ENCODE measurements at regions not wholly inside any gene's neighbourhood (a gene's known extent, or its start where the extent isn't known, plus 50 kb on each side); places are given as distances from the start of the nearest gene placed in this dataset.

DNA sequence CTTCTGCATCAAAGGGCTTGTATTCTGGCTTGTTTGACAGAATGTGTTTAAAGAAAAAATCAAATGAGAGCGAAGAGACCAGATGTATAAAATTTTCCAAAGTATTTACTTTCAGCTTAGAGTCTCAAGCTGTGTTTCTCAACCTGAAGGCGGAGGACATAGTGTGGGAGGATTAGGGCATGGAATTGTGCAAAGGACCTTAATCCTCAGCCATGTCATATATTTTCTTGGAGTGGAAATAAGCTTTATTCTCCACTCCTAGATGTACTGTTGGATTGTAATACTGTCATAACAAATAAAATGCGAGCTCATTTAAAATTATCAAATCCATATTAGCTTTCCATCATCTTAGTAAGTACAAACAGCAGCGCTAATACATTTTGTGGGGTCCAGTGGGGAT is 154.0 kb downstream of the PAH start:
- Mint-ChIP-seq H3K4me1 (peaks cover 11% of the 10 kb centered on the region), H3K36me3 (ENCODE audit: low read depth) (no peaks in the 10 kb centered on the region), H3K9me3 (no peaks in the 10 kb centered on the region), H3K27ac (no peak overlapping the region), H3K4me3 (no peak overlapping the region), H3K27me3 (ENCODE audit: low read depth, poor library complexity) (no peaks in the 10 kb centered on the region)
- DNase-seq, result no peak
- TF ChIP-seq, protein P1, sequence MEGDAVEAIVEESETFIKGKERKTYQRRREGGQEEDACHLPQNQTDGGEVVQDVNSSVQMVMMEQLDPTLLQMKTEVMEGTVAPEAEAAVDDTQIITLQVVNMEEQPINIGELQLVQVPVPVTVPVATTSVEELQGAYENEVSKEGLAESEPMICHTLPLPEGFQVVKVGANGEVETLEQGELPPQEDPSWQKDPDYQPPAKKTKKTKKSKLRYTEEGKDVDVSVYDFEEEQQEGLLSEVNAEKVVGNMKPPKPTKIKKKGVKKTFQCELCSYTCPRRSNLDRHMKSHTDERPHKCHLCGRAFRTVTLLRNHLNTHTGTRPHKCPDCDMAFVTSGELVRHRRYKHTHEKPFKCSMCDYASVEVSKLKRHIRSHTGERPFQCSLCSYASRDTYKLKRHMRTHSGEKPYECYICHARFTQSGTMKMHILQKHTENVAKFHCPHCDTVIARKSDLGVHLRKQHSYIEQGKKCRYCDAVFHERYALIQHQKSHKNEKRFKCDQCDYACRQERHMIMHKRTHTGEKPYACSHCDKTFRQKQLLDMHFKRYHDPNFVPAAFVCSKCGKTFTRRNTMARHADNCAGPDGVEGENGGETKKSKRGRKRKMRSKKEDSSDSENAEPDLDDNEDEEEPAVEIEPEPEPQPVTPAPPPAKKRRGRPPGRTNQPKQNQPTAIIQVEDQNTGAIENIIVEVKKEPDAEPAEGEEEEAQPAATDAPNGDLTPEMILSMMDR (IDR thresholded peaks at IDR 0.05), result no peak

DNA sequence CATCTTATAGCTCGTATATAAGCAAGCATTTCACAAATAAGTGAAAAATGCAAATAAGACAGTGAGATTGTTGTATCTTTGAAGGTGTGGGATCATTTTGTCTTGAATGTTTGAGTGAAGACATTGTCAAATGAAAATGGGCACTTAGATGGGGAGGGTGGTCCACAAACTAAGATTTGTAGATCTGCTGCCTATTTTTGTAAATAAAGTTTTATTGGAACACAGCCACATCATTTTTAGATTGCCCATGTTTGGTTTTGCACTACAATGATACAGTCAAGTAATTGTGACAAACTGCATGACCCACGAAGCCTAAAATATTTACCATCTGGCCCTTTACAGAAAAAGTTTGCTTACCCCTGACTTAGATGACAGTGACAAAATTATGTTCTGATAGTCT is 156.7 kb downstream of the PAH start:
- H3K4me1 Mint-ChIP-seq, result peaks cover 25% of the 10 kb centered on the region
- H3K4me3 Mint-ChIP-seq, result no peak overlapping the region
- no peaks in the 10 kb centered on the region for H3K9me3 Mint-ChIP-seq
- H3K27ac Mint-ChIP-seq, result no peak overlapping the region
- TF ChIP-seq, protein P1 (IDR thresholded peaks at IDR 0.05), result no peak
- DNase-seq, result no peak
- no peaks in the 10 kb centered on the region for H3K36me3 Mint-ChIP-seq (ENCODE audit: low read depth)
- no peaks in the 10 kb centered on the region for H3K27me3 Mint-ChIP-seq (ENCODE audit: low read depth, poor library complexity)

DNA sequence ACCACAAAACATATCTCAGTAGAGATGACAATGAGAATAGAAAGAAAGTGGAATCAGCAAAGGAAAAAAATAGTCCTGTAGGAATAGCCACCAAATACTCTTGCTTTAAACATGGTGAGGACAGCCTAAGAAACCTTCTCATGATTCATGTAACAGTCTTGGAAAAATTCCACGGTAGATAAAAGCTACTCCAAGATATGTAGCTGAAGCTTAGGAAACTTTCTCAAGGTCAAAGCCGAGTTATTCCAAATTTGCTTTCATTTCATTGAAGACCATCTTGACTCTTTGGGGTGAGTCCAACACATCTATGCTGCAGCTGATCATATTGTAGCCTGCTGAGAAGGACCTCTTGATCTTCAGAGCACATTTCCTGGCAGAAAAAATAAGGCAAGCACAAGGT is 157.6 kb downstream of the PAH start:
- no peak overlapping the region for H3K4me3 Mint-ChIP-seq
- no peaks in the 10 kb centered on the region for H3K9me3 Mint-ChIP-seq
- DNase-seq, result no peak
- no peaks in the 10 kb centered on the region for H3K27me3 Mint-ChIP-seq (ENCODE audit: low read depth, poor library complexity)
- no peaks in the 10 kb centered on the region for H3K36me3 Mint-ChIP-seq (ENCODE audit: low read depth)
- H3K27ac Mint-ChIP-seq, result no peak overlapping the region
- TF ChIP-seq, protein P1 (IDR thresholded peaks at IDR 0.05), result no peak
- peaks cover 25% of the 10 kb centered on the region for H3K4me1 Mint-ChIP-seq

DNA sequence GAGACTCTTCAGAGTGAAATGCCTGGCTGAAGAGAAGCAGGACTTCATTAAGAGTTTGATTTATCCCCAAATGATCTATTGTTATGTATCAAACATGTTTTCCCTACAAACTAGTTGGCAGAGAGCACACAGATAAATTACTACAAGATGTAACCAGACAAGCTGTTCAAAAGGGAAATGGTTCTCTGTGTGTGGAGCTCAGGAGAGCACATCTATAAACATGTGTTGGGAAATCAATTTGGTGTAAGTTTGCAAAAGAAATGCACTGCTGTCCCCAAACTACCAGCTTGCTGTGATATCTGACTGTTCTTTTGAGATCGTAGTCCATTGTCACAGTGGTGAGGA is 159.2 kb downstream of the PAH start:
- Mint-ChIP-seq H3K27ac (no peak overlapping the region), H3K4me3 (no peak overlapping the region), H3K4me1 (peaks cover 16% of the 10 kb centered on the region), H3K27me3 (ENCODE audit: low read depth, poor library complexity) (no peaks in the 10 kb centered on the region), H3K36me3 (ENCODE audit: low read depth) (no peaks in the 10 kb centered on the region), H3K9me3 (no peaks in the 10 kb centered on the region)
- DNase-seq, result no peak
- TF ChIP-seq, protein P1 (IDR thresholded peaks at IDR 0.05), result no peak

DNA sequence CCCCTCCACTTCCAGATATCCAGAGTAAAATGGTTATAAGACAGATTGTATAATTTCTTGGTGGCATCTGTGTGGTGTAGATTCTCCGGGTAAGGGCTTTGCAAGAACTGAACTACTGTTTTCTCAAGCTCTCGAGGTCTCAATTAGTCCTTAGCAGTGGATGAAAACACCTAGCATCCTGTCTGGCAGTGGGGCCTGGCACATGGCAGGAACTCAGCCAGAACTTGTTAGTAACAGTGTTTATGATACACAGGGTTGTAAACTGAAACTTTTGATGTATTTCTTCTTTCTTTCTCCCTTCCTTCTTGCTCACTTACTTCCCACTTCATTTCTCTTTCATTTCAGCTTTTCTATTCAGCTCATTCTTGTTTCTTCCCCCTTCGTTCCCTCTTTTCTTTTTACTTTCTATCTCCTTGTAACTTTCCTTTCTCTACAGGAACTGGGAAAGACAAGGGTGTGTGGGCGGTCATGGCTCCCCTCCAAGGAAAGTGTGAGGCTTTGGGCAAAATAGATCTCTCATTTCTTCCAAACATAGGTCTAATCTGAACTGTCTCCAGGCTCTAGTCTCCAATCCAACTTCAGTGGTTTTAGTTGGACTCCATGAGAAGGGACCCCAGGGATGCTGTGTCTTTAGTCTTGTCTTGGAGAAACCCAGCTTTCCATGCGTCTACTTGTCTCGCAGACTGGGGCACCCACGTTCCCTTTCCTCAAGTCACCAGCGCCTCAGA is 159.7 kb downstream of the PAH start:
- TF ChIP-seq, protein P1 (IDR thresholded peaks at IDR 0.05), result no peak
- H3K36me3 Mint-ChIP-seq (ENCODE audit: low read depth), result no peaks in the 10 kb centered on the region
- no peak overlapping the region for H3K4me3 Mint-ChIP-seq
- H3K27ac Mint-ChIP-seq, result no peak overlapping the region
- DNase-seq, result no peak
- H3K27me3 Mint-ChIP-seq (ENCODE audit: low read depth, poor library complexity), result no peaks in the 10 kb centered on the region
- no peaks in the 10 kb centered on the region for H3K9me3 Mint-ChIP-seq
- H3K4me1 Mint-ChIP-seq, result peaks cover 17% of the 10 kb centered on the region

DNA sequence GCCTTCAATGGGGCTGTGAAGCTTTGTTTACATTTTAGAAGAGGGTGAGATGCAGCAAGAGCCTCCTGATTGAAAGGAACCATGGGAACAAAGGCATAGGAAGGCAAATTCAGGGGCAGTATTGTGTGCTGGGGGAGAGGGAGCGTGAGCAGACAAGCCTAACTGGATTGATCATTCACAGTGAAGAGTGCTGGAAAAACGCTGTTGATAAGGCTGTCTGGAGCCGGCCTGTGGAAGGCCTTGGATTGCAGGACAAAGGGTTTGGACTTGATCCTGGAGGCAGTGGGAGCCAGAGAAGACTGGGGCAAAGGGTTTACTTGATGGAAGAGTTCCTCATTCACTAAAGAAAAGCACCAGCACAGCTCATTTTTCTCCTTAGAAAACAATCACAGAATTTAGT is 160.5 kb downstream of the PAH start:
- H3K4me3 Mint-ChIP-seq, result no peak overlapping the region
- no peaks in the 10 kb centered on the region for H3K36me3 Mint-ChIP-seq (ENCODE audit: low read depth)
- H3K27ac Mint-ChIP-seq, result no peak overlapping the region
- no peak for DNase-seq
- peaks cover 22% of the 10 kb centered on the region for H3K4me1 Mint-ChIP-seq
- H3K9me3 Mint-ChIP-seq, result no peaks in the 10 kb centered on the region
- TF ChIP-seq, protein P1 (IDR thresholded peaks at IDR 0.05), result no peak
- no peaks in the 10 kb centered on the region for H3K27me3 Mint-ChIP-seq (ENCODE audit: low read depth, poor library complexity)
